ENCODE measurements at regions not wholly inside any gene's neighbourhood (a gene's known extent, or its start where the extent isn't known, plus 50 kb on each side); places are given as distances from the start of the nearest gene placed in this dataset.

DNA sequence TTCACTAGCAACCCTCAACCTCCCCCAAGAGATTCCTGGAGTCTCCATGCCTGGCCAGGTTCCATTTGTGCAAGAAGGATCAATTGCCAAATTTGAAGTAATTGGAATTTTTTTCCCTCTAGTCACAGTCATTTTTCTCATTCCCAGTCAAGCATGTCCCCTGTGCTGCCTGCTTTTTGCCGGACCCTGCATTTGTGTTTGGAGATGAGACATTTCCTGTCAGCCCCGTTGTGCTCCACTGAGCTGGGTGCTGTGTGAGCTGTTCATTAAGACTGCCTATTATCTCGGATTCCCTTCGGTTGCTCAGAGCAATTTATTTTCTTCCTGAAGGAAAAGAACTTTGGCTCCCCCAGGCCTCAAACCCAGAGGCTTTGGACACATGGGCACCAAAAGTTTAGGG is 201.0 kb upstream of the NLRP1 start:
- DNase-seq: peak; percentile 51
- H3K79me2 ChIP-seq (ENCODE audit: low read length): no peaks in the 10 kb centered on the region
- H3K27ac ChIP-seq (ENCODE audit: low read length): no peak overlapping the region
- H3K4me2 ChIP-seq (ENCODE audit: low read depth, low read length, poor library complexity, severe bottlenecking): peak overlapping the region; percentile 7
- H3K4me1 ChIP-seq (ENCODE audit: low read length): peaks cover 21% of the 10 kb centered on the region
- no peaks in the 10 kb centered on the region for H3K27me3 ChIP-seq (ENCODE audit: low read length)
- H4K20me1 ChIP-seq (ENCODE audit: insufficient read depth, low read depth, low read length): no peaks in the 10 kb centered on the region
- no peaks in the 10 kb centered on the region for H3K36me3 ChIP-seq (ENCODE audit: insufficient read depth, low read length)
- H2AFZ ChIP-seq (ENCODE audit: low read length): no peak overlapping the region
- no peak overlapping the region for H3K9ac ChIP-seq (ENCODE audit: low read length)
- H3K9me2 ChIP-seq (replicated peaks; ENCODE audit: insufficient read depth, low read length): no peaks in the 10 kb centered on the region
- no peak overlapping the region for H3K4me3 ChIP-seq (ENCODE audit: low read length)
- H3K9me3 ChIP-seq (ENCODE audit: low read length): no peaks in the 10 kb centered on the region

DNA sequence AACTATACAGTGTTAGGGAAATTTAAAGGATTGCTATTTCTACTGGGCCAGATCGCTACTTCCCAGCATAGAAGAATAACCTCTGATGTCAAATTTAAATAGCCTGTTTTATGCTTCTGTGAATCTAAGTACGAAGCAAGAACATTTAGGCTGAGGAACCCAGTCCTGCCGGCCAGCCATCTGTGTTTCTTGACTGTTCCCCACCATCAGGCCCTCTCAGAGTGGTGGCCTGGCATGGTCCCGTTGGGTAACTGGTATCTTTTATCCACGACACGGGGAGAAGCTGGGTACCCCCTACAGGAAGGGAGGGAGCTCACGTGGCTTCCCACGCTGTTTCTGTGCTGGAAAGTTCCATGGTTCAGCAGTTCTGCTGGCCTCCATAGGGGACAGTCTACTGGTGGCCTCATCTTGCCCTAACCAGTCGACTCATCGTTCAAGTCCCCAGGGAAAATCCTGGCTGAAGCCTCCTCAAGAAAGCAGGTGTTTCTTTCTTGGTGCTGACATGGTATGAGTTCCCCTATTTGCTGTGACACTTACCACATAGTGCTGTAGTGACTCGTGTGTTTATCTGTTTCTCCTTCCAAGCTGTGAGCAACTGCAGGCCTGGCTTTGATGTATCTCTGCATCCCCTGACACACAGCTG is 201.7 kb upstream of the NLRP1 start:
- Histone ChIP-seq H3K9me2 (replicated peaks; ENCODE audit: insufficient read depth, low read length) (no peaks in the 10 kb centered on the region), H3K79me2 (ENCODE audit: low read length) (no peaks in the 10 kb centered on the region), H3K4me3 (ENCODE audit: low read length) (no peak overlapping the region), H2AFZ (ENCODE audit: low read length) (no peak overlapping the region), H3K4me1 (ENCODE audit: low read length) (peaks cover 21% of the 10 kb centered on the region), H3K36me3 (ENCODE audit: insufficient read depth, low read length) (no peaks in the 10 kb centered on the region), H3K4me2 (ENCODE audit: low read depth, low read length, poor library complexity, severe bottlenecking) (peak overlapping the region; percentile 7), H3K27ac (ENCODE audit: low read length) (no peak overlapping the region), H4K20me1 (ENCODE audit: insufficient read depth, low read depth, low read length) (no peaks in the 10 kb centered on the region), H3K9me3 (ENCODE audit: low read length) (no peaks in the 10 kb centered on the region), H3K9ac (ENCODE audit: low read length) (no peak overlapping the region), H3K27me3 (ENCODE audit: low read length) (no peaks in the 10 kb centered on the region)
- DNase-seq: peak; percentile 64

DNA sequence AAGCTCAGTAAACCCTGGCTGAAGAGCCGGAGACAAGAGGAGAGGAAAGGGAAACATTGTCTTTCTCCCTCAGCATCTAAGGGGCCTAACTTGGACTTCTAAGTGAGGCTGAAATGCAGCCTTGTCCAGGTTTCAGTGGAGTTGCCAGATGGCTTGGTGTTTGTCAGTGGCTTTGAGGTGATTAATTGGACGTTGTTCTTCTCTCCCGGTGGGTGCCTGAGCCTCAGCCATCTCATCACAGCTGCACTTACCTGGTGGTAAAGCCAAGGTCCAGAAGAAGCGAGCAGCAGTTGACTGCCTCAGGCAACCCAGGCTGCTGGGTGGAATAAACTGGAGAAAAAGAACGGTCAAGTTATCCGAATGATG is 202.2 kb upstream of the NLRP1 start:
- Histone ChIP-seq H3K4me1 (ENCODE audit: low read length) (peaks cover 21% of the 10 kb centered on the region), H3K4me3 (ENCODE audit: low read length) (no peak overlapping the region), H2AFZ (ENCODE audit: low read length) (no peak overlapping the region), H3K9me2 (replicated peaks; ENCODE audit: insufficient read depth, low read length) (no peaks in the 10 kb centered on the region), H3K4me2 (ENCODE audit: low read depth, low read length, poor library complexity, severe bottlenecking) (no peak overlapping the region), H3K27ac (ENCODE audit: low read length) (no peak overlapping the region), H3K9me3 (ENCODE audit: low read length) (no peaks in the 10 kb centered on the region), H3K36me3 (ENCODE audit: insufficient read depth, low read length) (no peaks in the 10 kb centered on the region), H4K20me1 (ENCODE audit: insufficient read depth, low read depth, low read length) (no peaks in the 10 kb centered on the region), H3K27me3 (ENCODE audit: low read length) (no peaks in the 10 kb centered on the region), H3K9ac (ENCODE audit: low read length) (no peak overlapping the region), H3K79me2 (ENCODE audit: low read length) (no peaks in the 10 kb centered on the region)
- no peak for DNase-seq

GRCh38 chr17:5788266-5788900 is 204.1 kb upstream of the NLRP1 start:
- Histone ChIP-seq H3K79me2 (ENCODE audit: low read length) (no peaks in the 10 kb centered on the region), H4K20me1 (ENCODE audit: insufficient read depth, low read depth, low read length) (no peaks in the 10 kb centered on the region), H3K4me3 (ENCODE audit: low read length) (no peak overlapping the region), H2AFZ (ENCODE audit: low read length) (no peak overlapping the region), H3K27me3 (ENCODE audit: low read length) (no peaks in the 10 kb centered on the region), H3K27ac (ENCODE audit: low read length) (no peak overlapping the region), H3K9ac (ENCODE audit: low read length) (no peak overlapping the region), H3K9me3 (ENCODE audit: low read length) (peaks cover 12% of the 10 kb centered on the region), H3K4me2 (ENCODE audit: low read depth, low read length, poor library complexity, severe bottlenecking) (no peak overlapping the region), H3K4me1 (ENCODE audit: low read length) (peaks cover 21% of the 10 kb centered on the region), H3K9me2 (replicated peaks; ENCODE audit: insufficient read depth, low read length) (no peaks in the 10 kb centered on the region), H3K36me3 (ENCODE audit: insufficient read depth, low read length) (no peaks in the 10 kb centered on the region)
- DNase-seq: no peak

GRCh38 chr17:5789528-5789927 is 205.2 kb upstream of the NLRP1 start:
- Histone ChIP-seq H3K27me3 (ENCODE audit: low read length) (no peaks in the 10 kb centered on the region), H2AFZ (ENCODE audit: low read length) (no peak overlapping the region), H3K27ac (ENCODE audit: low read length) (no peak overlapping the region), H3K9me3 (ENCODE audit: low read length) (peaks cover 12% of the 10 kb centered on the region), H3K9ac (ENCODE audit: low read length) (no peak overlapping the region), H3K36me3 (ENCODE audit: insufficient read depth, low read length) (no peaks in the 10 kb centered on the region), H4K20me1 (ENCODE audit: insufficient read depth, low read depth, low read length) (no peaks in the 10 kb centered on the region), H3K79me2 (ENCODE audit: low read length) (no peaks in the 10 kb centered on the region), H3K4me1 (ENCODE audit: low read length) (peaks cover 21% of the 10 kb centered on the region), H3K4me3 (ENCODE audit: low read length) (no peak overlapping the region), H3K9me2 (replicated peaks; ENCODE audit: insufficient read depth, low read length) (no peaks in the 10 kb centered on the region), H3K4me2 (ENCODE audit: low read depth, low read length, poor library complexity, severe bottlenecking) (no peak overlapping the region)
- DNase-seq: no peak

GRCh38 chr17:5793157-5793556 is 208.8 kb upstream of the NLRP1 start:
- Histone ChIP-seq H3K27ac (ENCODE audit: low read length) (no peak overlapping the region), H3K79me2 (ENCODE audit: low read length) (no peaks in the 10 kb centered on the region), H4K20me1 (ENCODE audit: insufficient read depth, low read depth, low read length) (no peaks in the 10 kb centered on the region), H3K9me2 (replicated peaks; ENCODE audit: insufficient read depth, low read length) (no peaks in the 10 kb centered on the region), H3K27me3 (ENCODE audit: low read length) (no peaks in the 10 kb centered on the region), H3K9ac (ENCODE audit: low read length) (no peak overlapping the region), H3K4me2 (ENCODE audit: low read depth, low read length, poor library complexity, severe bottlenecking) (no peak overlapping the region), H3K9me3 (ENCODE audit: low read length) (peaks cover 12% of the 10 kb centered on the region), H3K4me3 (ENCODE audit: low read length) (no peak overlapping the region), H3K36me3 (ENCODE audit: insufficient read depth, low read length) (no peaks in the 10 kb centered on the region), H3K4me1 (ENCODE audit: low read length) (peaks cover 9% of the 10 kb centered on the region; the same call in 1 of the 2 replicates), H2AFZ (ENCODE audit: low read length) (no peak overlapping the region)
- no peak for DNase-seq

- DNase-seq: peak; percentile 61
- Histone ChIP-seq H3K79me2 (ENCODE audit: low read length) (no peaks in the 10 kb centered on the region), H3K9ac (ENCODE audit: low read length) (no peak overlapping the region), H3K4me1 (ENCODE audit: low read length) (peaks cover 9% of the 10 kb centered on the region; the same call in 1 of the 2 replicates), H3K27me3 (ENCODE audit: low read length) (no peaks in the 10 kb centered on the region), H3K9me2 (replicated peaks; ENCODE audit: insufficient read depth, low read length) (no peaks in the 10 kb centered on the region), H3K9me3 (ENCODE audit: low read length) (peaks cover 12% of the 10 kb centered on the region), H3K4me2 (ENCODE audit: low read depth, low read length, poor library complexity, severe bottlenecking) (no peak overlapping the region), H3K36me3 (ENCODE audit: insufficient read depth, low read length) (no peaks in the 10 kb centered on the region), H3K27ac (ENCODE audit: low read length) (no peak overlapping the region), H2AFZ (ENCODE audit: low read length) (no peak overlapping the region), H4K20me1 (ENCODE audit: insufficient read depth, low read depth, low read length) (no peaks in the 10 kb centered on the region), H3K4me3 (ENCODE audit: low read length) (no peak overlapping the region)
Observed at GRCh38 chr17:5793899-5794298, 209.6 kb upstream of the NLRP1 start.

GRCh38 chr17:5794385-5794784 is 210.1 kb upstream of the NLRP1 start:
- DNase-seq: no peak
- Histone ChIP-seq H3K4me2 (ENCODE audit: low read depth, low read length, poor library complexity, severe bottlenecking) (no peak overlapping the region), H3K27me3 (ENCODE audit: low read length) (no peaks in the 10 kb centered on the region), H2AFZ (ENCODE audit: low read length) (no peak overlapping the region), H3K9me3 (ENCODE audit: low read length) (peaks cover 12% of the 10 kb centered on the region), H3K9ac (ENCODE audit: low read length) (no peak overlapping the region), H3K36me3 (ENCODE audit: insufficient read depth, low read length) (no peaks in the 10 kb centered on the region), H4K20me1 (ENCODE audit: insufficient read depth, low read depth, low read length) (no peaks in the 10 kb centered on the region), H3K9me2 (replicated peaks; ENCODE audit: insufficient read depth, low read length) (no peaks in the 10 kb centered on the region), H3K79me2 (ENCODE audit: low read length) (no peaks in the 10 kb centered on the region), H3K27ac (ENCODE audit: low read length) (no peak overlapping the region), H3K4me1 (ENCODE audit: low read length) (peaks cover 9% of the 10 kb centered on the region; the same call in 1 of the 2 replicates), H3K4me3 (ENCODE audit: low read length) (no peak overlapping the region)

Measured in Karpas-422 (cell line).